HEK293 (cell line): ENCODE measurements at regions not wholly inside any gene's neighbourhood (a gene's known extent, or its start where the extent isn't known, plus 50 kb on each side); places are given as distances from the start of the nearest gene placed in this dataset.

Experiments
- BCL11A ChIP-seq: fragments of 450-650 bp; formaldehyde crosslinking; IDR thresholded peaks from 2 replicates; pipeline ENCODE4 v1.5.1; 2016; ENCODE audit warnings: low read depth, missing biosample characterization, missing genetic modification characterization
- CTCF ChIP-seq: fragments of 450-650 bp; formaldehyde crosslinking; IDR thresholded peaks from 2 replicates; pipeline ENCODE4 v1.5.1; 2016; ENCODE audit warnings: missing biosample characterization, missing genetic modification characterization
- ZNF16 ChIP-seq: fragments of 450-650 bp; formaldehyde crosslinking; IDR thresholded peaks from 2 replicates; pipeline ENCODE4 v1.5.1; 2016; ENCODE audit warnings: low read depth, missing biosample characterization, missing genetic modification characterization
- ZNF580 ChIP-seq: fragments of 450-650 bp; formaldehyde crosslinking; IDR thresholded peaks from 2 replicates; pipeline ENCODE4 v1.5.1; 2016; ENCODE audit warnings: missing biosample characterization, missing genetic modification characterization
- ZNF664 ChIP-seq: fragments of 450-650 bp; formaldehyde crosslinking; IDR thresholded peaks from 2 replicates; pipeline ENCODE4 v1.5.1; 2016; ENCODE audit warnings: missing biosample characterization, missing genetic modification characterization

GRCh38 chr4:66820681-66821080 lies 724.6 kb downstream of the CENPC start:
- no peak for TF ChIP-seq ZNF664 (tag by site-specific recombination)
- TF ChIP-seq ZNF16 (tag by site-specific recombination) = no peak
- no peak for TF ChIP-seq ZNF580
- no peak for TF ChIP-seq BCL11A
- TF ChIP-seq CTCF (tag by site-specific recombination) = no peak
